HUDEP-2 (cell line): ENCODE measurements at regions not wholly inside any gene's neighbourhood (a gene's known extent, or its start where the extent isn't known, plus 50 kb on each side); places are given as distances from the start of the nearest gene placed in this dataset.
"Not testable (repeated sequence)": the region's sequence is repeated elsewhere in the genome, so short reads cannot be mapped to it uniquely, and the experiment has no call there.

Experiments used
- DNase-seq, 76 experiments: peaks; one replicate each; lab custom pipeline; 2025; ENCODE audit not compliant: unreplicated experiment in 76 of 76; lab: John Stamatoyannopoulos, UW

- DNase-seq = no peak
Observed at GRCh38 chr4:149870008-149870407, 54.4 kb upstream of the IQCM start.

- DNase-seq = no peak
Observed at GRCh38 chr4:149881744-149882143, 66.1 kb upstream of the IQCM start.

GRCh38 chr4:149882251-149882650 lies 66.6 kb upstream of the IQCM start:
- no peak for DNase-seq

- DNase-seq = no peak
Observed at GRCh38 chr4:149884046-149884445, 68.4 kb upstream of the IQCM start.

- DNase-seq = no peak
Observed at GRCh38 chr4:149884529-149885181, 69.0 kb upstream of the IQCM start.

- DNase-seq = no peak
Observed at GRCh38 chr4:149885896-149886295, 70.3 kb upstream of the IQCM start.

GRCh38 chr4:149886786-149887490 lies 71.3 kb upstream of the IQCM start:
- DNase-seq = no peak

- DNase-seq = no peak
Observed at GRCh38 chr4:149889991-149890390, 74.3 kb upstream of the IQCM start.

- no peak for DNase-seq
Observed at GRCh38 chr4:149890531-149890930, 74.9 kb upstream of the IQCM start.

- DNase-seq = no peak
Observed at GRCh38 chr4:149891426-149891825, 75.8 kb upstream of the IQCM start.

- peak in 2 of 76 experiments; percentile 0 for DNase-seq
Observed at GRCh38 chr4:149896432-149896831, 80.8 kb upstream of the IQCM start.

- no peak for DNase-seq
Observed at GRCh38 chr4:149897783-149898182, 82.1 kb upstream of the IQCM start.

- DNase-seq = no peak
Observed at GRCh38 chr4:149901128-149901527, 85.5 kb upstream of the IQCM start.

- DNase-seq = no peak
Observed at GRCh38 chr4:149902242-149902641, 86.6 kb upstream of the IQCM start.

GRCh38 chr4:149910177-149910576 lies 94.5 kb upstream of the IQCM start:
- DNase-seq = no peak

GRCh38 chr4:149910604-149911350 lies 95.1 kb upstream of the IQCM start:
- no peak for DNase-seq

GRCh38 chr4:149911354-149911753 lies 95.7 kb upstream of the IQCM start:
- DNase-seq = no peak

- no peak for DNase-seq
Observed at GRCh38 chr4:149912000-149912399, 96.4 kb upstream of the IQCM start.

- DNase-seq = peak in 34 of 76 experiments; percentile 0 to 52 (median 12)
Observed at GRCh38 chr4:149914119-149915115, 98.8 kb upstream of the IQCM start.

GRCh38 chr4:149915735-149916134 lies 100.1 kb upstream of the IQCM start:
- not testable (repeated sequence) for DNase-seq

GRCh38 chr4:149923736-149924135 lies 108.1 kb upstream of the IQCM start:
- no peak for DNase-seq
